ENCODE measurements at regions not wholly inside any gene's neighbourhood (a gene's known extent, or its start where the extent isn't known, plus 50 kb on each side); places are given as distances from the start of the nearest gene placed in this dataset.

- H3K9me3 ChIP-seq, result peaks cover 0 to 3% (median 0%) of the 10 kb centered on the region in 12 donors
- H3K4me1 ChIP-seq, result peaks cover 0 to 4% (median 0%) of the 10 kb centered on the region in 12 donors
- no peaks in the 10 kb centered on the region for H3K36me3 ChIP-seq
- no peak overlapping the region for H3K4me3 ChIP-seq
- no peak overlapping the region for H3K27ac ChIP-seq
- intact Hi-C loops (cut with DNase I), result no loop called here
- ATAC-seq, result no peak
- no peak for DNase-seq
- 75 to 87% (median 85%) methylated on average over 2 of the region's 2 CpGs for WGBS, 4 donors
- TF ChIP-seq CTCF (IDR thresholded peaks at IDR 0.05) (no peak), POLR2A (IDR thresholded peaks at IDR 0.05) (no peak)
- no peaks in the 10 kb centered on the region for H3K27me3 ChIP-seq
Observed at GRCh38 chr10:86600296-86600695, 54.1 kb upstream of the OPN4 start.

GRCh38 chr10:86601956-86602602 lies 52.3 kb upstream of the OPN4 start:
- ATAC-seq (no peak), DNase-seq (no peak)
- TF ChIP-seq POLR2A (IDR thresholded peaks at IDR 0.05) (no peak), CTCF (IDR thresholded peaks at IDR 0.05) (no peak)
- peaks cover 0 to 15% (median 0%) of the 10 kb centered on the region in 12 donors for H3K9me3 ChIP-seq
- intact Hi-C loops (cut with DNase I), result no loop called here
- peaks cover 0 to 4% (median 0%) of the 10 kb centered on the region in 12 donors for H3K4me1 ChIP-seq
- no peak overlapping the region for H3K27ac ChIP-seq
- WGBS, 4 donors, result 77 to 86% (median 81%) methylated on average over 3 of the region's 3 CpGs
- no peaks in the 10 kb centered on the region for H3K27me3 ChIP-seq
- no peak overlapping the region for H3K4me3 ChIP-seq
- no peaks in the 10 kb centered on the region for H3K36me3 ChIP-seq

- DNase-seq (no peak), ATAC-seq (no peak)
- H3K4me3 ChIP-seq, result no peak overlapping the region
- intact Hi-C loops (cut with DNase I), result no loop called here
- H3K27ac ChIP-seq, result no peak overlapping the region
- no peaks in the 10 kb centered on the region for H3K36me3 ChIP-seq
- no peak for TF ChIP-seq POLR2A (IDR thresholded peaks at IDR 0.05)
- no peak for TF ChIP-seq CTCF (IDR thresholded peaks at IDR 0.05)
- WGBS, 4 donors, result 87 to 93% (median 89%) methylated on average over 4 of the region's 4 CpGs
- peaks cover 0 to 4% (median 0%) of the 10 kb centered on the region in 12 donors for H3K4me1 ChIP-seq
- no peaks in the 10 kb centered on the region for H3K27me3 ChIP-seq
- peaks cover 0 to 19% (median 0%) of the 10 kb centered on the region in 12 donors for H3K9me3 ChIP-seq
Observed at GRCh38 chr10:86603256-86603655, 51.1 kb upstream of the OPN4 start.

All from heart left ventricle (tissue), 16 donors.